Mesodermal cell (in vitro differentiated cells): ENCODE measurements at regions not wholly inside any gene's neighbourhood (a gene's known extent, or its start where the extent isn't known, plus 50 kb on each side); places are given as distances from the start of the nearest gene placed in this dataset.
"Not testable (repeated sequence)": the region's sequence is repeated elsewhere in the genome, so short reads cannot be mapped to it uniquely, and the experiment has no call there.

ENCODE experiments used
- H3K27ac ChIP-seq: 2 replicates; pipeline ENCODE4 v1.7.0; 2013; ENCODE audit warnings: mild to moderate bottlenecking, low read depth, low read length, moderate library complexity; ENCODE audit not compliant: severe bottlenecking
- H3K36me3 ChIP-seq: 2 replicates; pipeline ENCODE4 v1.7.1; 2013; ENCODE audit warnings: mild to moderate bottlenecking, low read length, moderate library complexity; ENCODE audit not compliant: control insufficient read depth, insufficient read depth
- H3K4me1 ChIP-seq: one replicate; pipeline ENCODE4 v1.7.1; 2013; ENCODE audit warnings: mild to moderate bottlenecking, low read length; ENCODE audit not compliant: insufficient read depth, control insufficient read depth, poor library complexity, severe bottlenecking
- H3K4me3 ChIP-seq: 2 replicates; pipeline ENCODE4 v1.7.0; 2013; ENCODE audit warnings: low read length, control low read depth, mild to moderate bottlenecking; ENCODE audit not compliant: insufficient read depth, poor library complexity, severe bottlenecking; ENCODE audit errors: extremely low read depth
- H3K9me3 ChIP-seq: 2 replicates; pipeline ENCODE4 v1.7.1; 2013; ENCODE audit warnings: mild to moderate bottlenecking, low read length, moderate library complexity; ENCODE audit not compliant: control insufficient read depth
- WGBS, 2 experiments: methylation state at CpG; one replicate each; pipeline ENCODE4 v1.1.5; 2013; ENCODE audit warnings: missing lambda C conversion rate in 2 of 2; ENCODE audit not compliant: insufficient coverage in 2 of 2; 5-methylcytosine and 5-hydroxymethylcytosine counted together

GRCh38 chr5:25339541-25339940, 694.8 kb upstream of the CDH10 start:
- 84 to 100% methylated on average over 3 of the region's 5 CpGs for WGBS, 2 experiments
- Histone ChIP-seq H3K27ac (no peak overlapping the region), H3K36me3 (no peaks in the 10 kb centered on the region), H3K4me3 (no peak overlapping the region), H3K9me3 (no peaks in the 10 kb centered on the region), H3K4me1 (no peaks in the 10 kb centered on the region)

- H3K9me3 ChIP-seq, result no peaks in the 10 kb centered on the region
- H3K4me3 ChIP-seq, result no peak overlapping the region
- H3K36me3 ChIP-seq, result no peaks in the 10 kb centered on the region
- no peaks in the 10 kb centered on the region for H3K4me1 ChIP-seq
- 95 to 96% methylated on average over 4 to 6 of the region's 6 CpGs for WGBS, 2 experiments
- no peak overlapping the region for H3K27ac ChIP-seq
These were observed 689.6 kb upstream of the CDH10 start for GRCh38 chr5:25334350-25334749.

GRCh38 chr5:25330721-25331120, 685.9 kb upstream of the CDH10 start:
- H3K4me1 ChIP-seq, result no peaks in the 10 kb centered on the region
- 65 to 88% methylated on average over 2 of the region's 3 CpGs for WGBS, 2 experiments
- no peaks in the 10 kb centered on the region for H3K36me3 ChIP-seq
- no peak overlapping the region for H3K4me3 ChIP-seq
- H3K27ac ChIP-seq, result no peak overlapping the region
- no peaks in the 10 kb centered on the region for H3K9me3 ChIP-seq

- 83 to 100% methylated on average over 1 of the region's 2 CpGs for WGBS, 2 experiments
- no peak overlapping the region for H3K4me3 ChIP-seq
These were observed 682.4 kb upstream of the CDH10 start for GRCh38 chr5:25327172-25327571.

GRCh38 chr5:25301836-25302235, 657.1 kb upstream of the CDH10 start:
- no peak overlapping the region for H3K27ac ChIP-seq
- H3K9me3 ChIP-seq, result no peaks in the 10 kb centered on the region
- no peaks in the 10 kb centered on the region for H3K4me1 ChIP-seq
- H3K36me3 ChIP-seq, result no peaks in the 10 kb centered on the region
- 100% methylated on average over 1 of the region's 2 CpGs for WGBS, 2 experiments
- no peak overlapping the region for H3K4me3 ChIP-seq

More at GRCh38 chr5:25327172-25327571, 682.4 kb upstream of the CDH10 start:
- H3K9me3 ChIP-seq, result no peaks in the 10 kb centered on the region
- no peaks in the 10 kb centered on the region for H3K4me1 ChIP-seq
- H3K27ac ChIP-seq, result no peak overlapping the region
- no peaks in the 10 kb centered on the region for H3K36me3 ChIP-seq

GRCh38 chr5:25295067-25295466, 650.3 kb upstream of the CDH10 start:
- no CpG with 5 or more reads among the region's 3 CpGs for whole genome bisulfite sequencing, 2 experiments
- Histone ChIP-seq H3K4me1 (no peaks in the 10 kb centered on the region), H3K4me3 (no peak overlapping the region)

GRCh38 chr5:25289766-25290165, 645.0 kb upstream of the CDH10 start:
- not testable (repeated sequence) for H3K9me3 ChIP-seq, H3K27ac ChIP-seq, H3K36me3 ChIP-seq, H3K4me1 ChIP-seq, H3K4me3 ChIP-seq
- WGBS, 2 experiments, result 67% methylated on average over 1 of the region's 2 CpGs; no CpG with 5 or more reads in 1 of the 2 experiments

More at GRCh38 chr5:25295067-25295466, 650.3 kb upstream of the CDH10 start:
- H3K36me3 ChIP-seq, result no peaks in the 10 kb centered on the region
- H3K27ac ChIP-seq, result no peak overlapping the region
- no peaks in the 10 kb centered on the region for H3K9me3 ChIP-seq

GRCh38 chr5:25286319-25286718, 641.5 kb upstream of the CDH10 start:
- H3K9me3 ChIP-seq, result no peaks in the 10 kb centered on the region
- no peak overlapping the region for H3K4me3 ChIP-seq
- WGBS, 2 experiments, result 80 to 92% methylated on average over 1 to 3 of the region's 3 CpGs
- no peaks in the 10 kb centered on the region for H3K36me3 ChIP-seq
- no peak overlapping the region for H3K27ac ChIP-seq
- H3K4me1 ChIP-seq, result no peaks in the 10 kb centered on the region

- Histone ChIP-seq H3K9me3 (no peaks in the 10 kb centered on the region), H3K27ac (no peak overlapping the region), H3K4me3 (no peak overlapping the region), H3K36me3 (no peaks in the 10 kb centered on the region), H3K4me1 (no peaks in the 10 kb centered on the region)
- WGBS, 2 experiments, result 60 to 100% methylated on average over 1 of the region's 3 CpGs
These were observed 640.4 kb upstream of the CDH10 start for GRCh38 chr5:25285136-25285535.

- 91 to 96% methylated on average over 14 of the region's 14 CpGs for WGBS, 2 experiments
- H3K4me3 ChIP-seq, H3K9me3 ChIP-seq, H3K27ac ChIP-seq, H3K4me1 ChIP-seq, H3K36me3 ChIP-seq: not testable (repeated sequence)
These were observed 618.7 kb upstream of the CDH10 start for GRCh38 chr5:25263507-25263906.

GRCh38 chr5:25262221-25262620, 617.4 kb upstream of the CDH10 start:
- H3K36me3 ChIP-seq, result no peaks in the 10 kb centered on the region
- no peak overlapping the region for H3K27ac ChIP-seq
- H3K4me3 ChIP-seq, result no peak overlapping the region
- H3K4me1 ChIP-seq, result no peaks in the 10 kb centered on the region
- no peaks in the 10 kb centered on the region for H3K9me3 ChIP-seq
- WGBS, 2 experiments, result no CpG with 5 or more reads among the region's 2 CpGs
